PC-9 (cell line): ENCODE measurements at regions not wholly inside any gene's neighbourhood (a gene's known extent, or its start where the extent isn't known, plus 50 kb on each side); places are given as distances from the start of the nearest gene placed in this dataset.

Experiments used
- CTCF ChIP-seq: fragments of 200-600 bp; sonication (generic); conservative IDR thresholded peaks from 2 replicates; pipeline ENCODE4 v1.6.1; 2017; ENCODE audit warnings: mixed run types, antibody characterized with exemption, mild to moderate bottlenecking, moderate library complexity
- EZH2 ChIP-seq: fragments of 200-600 bp; sonication (generic); IDR thresholded peaks from 2 replicates; pipeline ENCODE4 v1.8.0; 2017; ENCODE audit warnings: antibody characterized with exemption, low read depth

- no peak for TF ChIP-seq CTCF
- TF ChIP-seq EZH2: no peak
These were observed 128.7 kb downstream of the LY86 start for GRCh38 chr6:6716998-6717763.
